CD4-positive, alpha-beta T cell (primary cell): ENCODE measurements at regions not wholly inside any gene's neighbourhood (a gene's known extent, or its start where the extent isn't known, plus 50 kb on each side); places are given as distances from the start of the nearest gene placed in this dataset.

Source experiments
- ATAC-seq: fragments of 200-7000 bp; cut with Tn5 transposase; one replicate; pipeline ENCODE4 v1.10.0; 2022; ENCODE audit warnings: mild to moderate bottlenecking; ENCODE audit not compliant: poor library complexity
- CTCF ChIA-PET: fragments of 350-600 bp; sonication (Branson Sonifier 250); formaldehyde crosslinking; loops from one replicate; lab custom pipeline; 2021; ENCODE audit warnings: antibody characterized with exemption, inconsistent platforms; lab: Charles Lee
- POLR2A ChIA-PET: fragments of 350-600 bp; sonication (Branson Sonifier 250); formaldehyde crosslinking; loops from one replicate; lab custom pipeline; 2021; ENCODE audit warnings: antibody characterized with exemption, inconsistent platforms; lab: Charles Lee
- DNase-seq, 14 experiments: peaks; one replicate each; pipeline ENCODE4 v3.0.0-alpha.2; 2013 to 2020; ENCODE audit warnings: mixed read lengths in 2 of 14
- H3K27ac ChIP-seq, 2 donors: one replicate each; pipeline versions ENCODE4 v1.5.1 to v1.7.0; 2013; ENCODE audit warnings: low read length in 2 of 2, low read depth in 1 of 2, mild to moderate bottlenecking in 1 of 2
- H3K27me3 ChIP-seq, 2 experiments: 1 replicate in 1 of 2; 2 replicates in 1 of 2; pipeline versions ENCODE4 v1.6.1 to v1.7.0; 2013; ENCODE audit warnings: low read length in 2 of 2, control low read depth in 1 of 2, mild to moderate bottlenecking in 1 of 2, moderate library complexity in 1 of 2; ENCODE audit not compliant: insufficient read depth in 2 of 2, control insufficient read depth in 1 of 2
- H3K36me3 ChIP-seq: one replicate; pipeline ENCODE4 v1.6.1; 2013; ENCODE audit warnings: low read length, control low read depth; ENCODE audit not compliant: insufficient read depth
- H3K4me1 ChIP-seq: one replicate; pipeline ENCODE4 v1.6.1; 2013; ENCODE audit warnings: low read length, control low read depth; ENCODE audit not compliant: insufficient read depth
- H3K4me3 ChIP-seq: one replicate; pipeline ENCODE4 v1.5.1; 2013; ENCODE audit warnings: mild to moderate bottlenecking, low read length, moderate library complexity
- H3K9me3 ChIP-seq, 2 experiments: 1 replicate in 1 of 2; 2 replicates in 1 of 2; pipeline versions ENCODE4 v1.6.1 to v1.7.0; 2013; ENCODE audit warnings: low read length in 2 of 2, mild to moderate bottlenecking in 2 of 2, control low read depth in 1 of 2, moderate library complexity in 1 of 2; ENCODE audit not compliant: control insufficient read depth in 1 of 2, insufficient read depth in 1 of 2
- H3K27ac Mint-ChIP-seq: one replicate; pipeline ENCODE4 v1.8.0; 2020; ENCODE audit warnings: mixed read lengths
- H3K27me3 Mint-ChIP-seq: one replicate; pipeline ENCODE4 v1.8.0; 2021; ENCODE audit warnings: mixed read lengths
- H3K36me3 Mint-ChIP-seq: one replicate; pipeline ENCODE4 v1.8.0; 2021; ENCODE audit warnings: low read depth, mixed read lengths
- H3K4me1 Mint-ChIP-seq: one replicate; pipeline ENCODE4 v1.8.0; 2021; ENCODE audit warnings: low read depth, mixed read lengths
- H3K4me3 Mint-ChIP-seq: one replicate; pipeline ENCODE4 v1.8.0; 2020; ENCODE audit warnings: mild to moderate bottlenecking, mixed read lengths
- H3K9me3 Mint-ChIP-seq: one replicate; pipeline ENCODE4 v1.8.0; 2020; ENCODE audit warnings: mixed read lengths
- intact Hi-C, 2 experiments: fragments of 100-400 bp; cut with DNase I in 1 of 2; cut with micrococcal nuclease in 1 of 2; formaldehyde crosslinking; loops; one replicate each; pipeline versions ENCODE4 v1.15.1 to v1.9.0; 2023 to 2025; cut with DNase I, micrococcal nuclease
- TF ChIP-seq, protein P1 (sequence below): fragments of 200-600 bp; IDR thresholded peaks from one replicate; pipeline ENCODE4 v1.8.0; 2022; ENCODE audit warnings: antibody characterized with exemption, mild to moderate bottlenecking

DNA sequence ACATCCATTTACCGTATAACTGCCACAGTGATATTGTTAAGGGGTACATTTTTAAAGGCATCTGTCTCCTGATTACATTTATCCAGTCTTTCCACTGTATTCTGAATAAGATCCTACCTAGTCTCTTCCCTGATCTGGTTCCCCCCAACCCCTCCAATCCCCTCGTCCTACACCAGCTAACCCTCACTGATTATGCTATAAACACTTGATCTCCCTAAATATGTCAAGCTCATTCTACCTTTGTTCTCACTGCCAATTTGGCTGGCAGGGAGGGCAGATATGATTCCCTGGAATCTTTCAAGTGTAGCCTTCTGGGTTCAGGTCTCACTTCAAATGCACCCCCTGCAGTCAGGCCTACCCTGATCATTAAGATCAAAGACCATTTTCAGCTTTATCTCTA, 1379.8 kb upstream of the MIR17HG start:
- Mint-ChIP-seq H3K9me3 (peaks cover 10% of the 10 kb centered on the region), H3K4me1 (no peaks in the 10 kb centered on the region), H3K4me3 (no peak overlapping the region), H3K36me3 (no peaks in the 10 kb centered on the region), H3K27me3 (no peaks in the 10 kb centered on the region), H3K27ac (no peak overlapping the region)
- POLR2A ChIA-PET: no interaction called here
- ATAC-seq (no peak), DNase-seq (no peak)
- CTCF ChIA-PET: no interaction called here
- intact Hi-C loops: no loop called here
- H3K4me1 ChIP-seq: no peaks in the 10 kb centered on the region
- no peak overlapping the region for H3K27ac ChIP-seq
- H3K36me3 ChIP-seq: no peaks in the 10 kb centered on the region
- H3K27me3 ChIP-seq: no peaks in the 10 kb centered on the region
- TF ChIP-seq, protein P1, sequence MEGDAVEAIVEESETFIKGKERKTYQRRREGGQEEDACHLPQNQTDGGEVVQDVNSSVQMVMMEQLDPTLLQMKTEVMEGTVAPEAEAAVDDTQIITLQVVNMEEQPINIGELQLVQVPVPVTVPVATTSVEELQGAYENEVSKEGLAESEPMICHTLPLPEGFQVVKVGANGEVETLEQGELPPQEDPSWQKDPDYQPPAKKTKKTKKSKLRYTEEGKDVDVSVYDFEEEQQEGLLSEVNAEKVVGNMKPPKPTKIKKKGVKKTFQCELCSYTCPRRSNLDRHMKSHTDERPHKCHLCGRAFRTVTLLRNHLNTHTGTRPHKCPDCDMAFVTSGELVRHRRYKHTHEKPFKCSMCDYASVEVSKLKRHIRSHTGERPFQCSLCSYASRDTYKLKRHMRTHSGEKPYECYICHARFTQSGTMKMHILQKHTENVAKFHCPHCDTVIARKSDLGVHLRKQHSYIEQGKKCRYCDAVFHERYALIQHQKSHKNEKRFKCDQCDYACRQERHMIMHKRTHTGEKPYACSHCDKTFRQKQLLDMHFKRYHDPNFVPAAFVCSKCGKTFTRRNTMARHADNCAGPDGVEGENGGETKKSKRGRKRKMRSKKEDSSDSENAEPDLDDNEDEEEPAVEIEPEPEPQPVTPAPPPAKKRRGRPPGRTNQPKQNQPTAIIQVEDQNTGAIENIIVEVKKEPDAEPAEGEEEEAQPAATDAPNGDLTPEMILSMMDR: no peak
- H3K9me3 ChIP-seq: peaks cover 0 to 11% of the 10 kb centered on the region in 2 experiments
- H3K4me3 ChIP-seq: no peak overlapping the region

DNA sequence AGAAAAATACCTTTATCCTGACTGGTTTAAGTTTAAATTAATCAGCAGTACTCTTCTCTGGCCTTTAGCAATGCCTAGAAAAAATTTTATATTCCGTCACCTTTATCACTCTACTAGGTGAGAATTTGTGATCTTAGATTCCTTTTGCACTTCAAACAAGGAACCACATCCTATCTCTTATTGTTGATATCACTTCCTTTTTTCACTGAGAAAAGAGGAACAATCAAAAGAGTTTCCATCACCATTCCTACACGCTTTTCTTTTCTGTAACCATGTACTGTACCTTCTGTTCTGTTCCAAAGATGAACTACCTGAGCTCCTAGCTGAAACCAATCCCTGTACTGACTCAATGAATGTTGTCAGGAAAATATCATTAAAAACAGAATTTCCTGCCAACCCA, 1379.0 kb upstream of the MIR17HG start:
- H3K27ac ChIP-seq: no peak overlapping the region
- no peaks in the 10 kb centered on the region for H3K27me3 ChIP-seq
- no peaks in the 10 kb centered on the region for H3K36me3 Mint-ChIP-seq
- no peak overlapping the region for H3K27ac Mint-ChIP-seq
- TF ChIP-seq, protein P1: no peak
- no peaks in the 10 kb centered on the region for H3K36me3 ChIP-seq
- peaks cover 10% of the 10 kb centered on the region for H3K9me3 Mint-ChIP-seq
- H3K4me3 Mint-ChIP-seq: no peak overlapping the region
- CTCF ChIA-PET: no interaction called here
- ATAC-seq (no peak), DNase-seq (peak in 1 of 14 experiments; percentile 1)
- H3K4me3 ChIP-seq: no peak overlapping the region
- no peaks in the 10 kb centered on the region for H3K27me3 Mint-ChIP-seq
- H3K4me1 ChIP-seq: no peaks in the 10 kb centered on the region
- peaks cover 0 to 11% of the 10 kb centered on the region in 2 experiments for H3K9me3 ChIP-seq
- intact Hi-C loops: no loop called here
- POLR2A ChIA-PET: no interaction called here
- H3K4me1 Mint-ChIP-seq: no peaks in the 10 kb centered on the region

DNA sequence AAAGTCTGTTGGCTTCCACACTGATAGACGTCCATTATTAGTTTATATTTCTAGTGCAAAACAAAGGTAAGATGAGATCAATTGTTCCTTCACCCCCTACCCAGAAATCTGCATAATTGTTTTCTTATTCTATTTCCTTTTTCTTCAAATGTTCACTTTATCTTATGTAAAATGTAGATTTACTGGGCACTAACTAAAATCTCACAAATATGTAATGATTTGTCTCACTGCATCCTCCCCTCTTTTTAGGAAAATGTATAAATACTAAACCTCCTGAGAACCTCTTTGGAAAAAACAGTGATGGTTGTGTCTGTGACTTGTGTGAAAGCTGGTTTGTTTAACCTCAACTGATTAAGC, 1377.2 kb upstream of the MIR17HG start:
- TF ChIP-seq, protein P1: no peak
- H3K27me3 ChIP-seq: no peaks in the 10 kb centered on the region
- DNase-seq: no peak
- no peak overlapping the region for H3K4me3 Mint-ChIP-seq
- no peaks in the 10 kb centered on the region for H3K4me1 Mint-ChIP-seq
- ChIA-PET CTCF (no interaction called here), POLR2A (no interaction called here)
- intact Hi-C loops: no loop called here
- H3K36me3 Mint-ChIP-seq: no peaks in the 10 kb centered on the region
- ATAC-seq: no peak
- no peak overlapping the region for H3K27ac Mint-ChIP-seq
- no peaks in the 10 kb centered on the region for H3K4me1 ChIP-seq
- peaks cover 0 to 7% of the 10 kb centered on the region in 2 experiments for H3K9me3 ChIP-seq
- H3K36me3 ChIP-seq: no peaks in the 10 kb centered on the region
- no peak overlapping the region for H3K4me3 ChIP-seq
- no peaks in the 10 kb centered on the region for H3K27me3 Mint-ChIP-seq
- H3K27ac ChIP-seq: no peak overlapping the region
- H3K9me3 Mint-ChIP-seq: peaks cover 10% of the 10 kb centered on the region
